NB4 (cell line): ENCODE measurements at regions not wholly inside any gene's neighbourhood (a gene's known extent, or its start where the extent isn't known, plus 50 kb on each side); places are given as distances from the start of the nearest gene placed in this dataset.

Experiments
- MYC ChIP-seq: IDR thresholded peaks from 2 replicates; pipeline ENCODE4 v1.6.1; 2011; ENCODE audit warnings: low read depth, low read length
- POLR2A ChIP-seq: IDR thresholded peaks from 2 replicates; pipeline ENCODE4 v1.6.1; 2011; ENCODE audit warnings: mild to moderate bottlenecking; ENCODE audit not compliant: insufficient read length; ENCODE audit errors: extremely low read depth
- TF ChIP-seq, protein P1 (sequence below): IDR thresholded peaks from one replicate; pipeline ENCODE4 v1.5.1; 2012; ENCODE audit warnings: low read depth, low read length
- TF ChIP-seq, protein P2 (sequence below): IDR thresholded peaks from 2 replicates; pipeline ENCODE4 v1.6.1; 2011; ENCODE audit warnings: low read depth, low read length

DNA sequence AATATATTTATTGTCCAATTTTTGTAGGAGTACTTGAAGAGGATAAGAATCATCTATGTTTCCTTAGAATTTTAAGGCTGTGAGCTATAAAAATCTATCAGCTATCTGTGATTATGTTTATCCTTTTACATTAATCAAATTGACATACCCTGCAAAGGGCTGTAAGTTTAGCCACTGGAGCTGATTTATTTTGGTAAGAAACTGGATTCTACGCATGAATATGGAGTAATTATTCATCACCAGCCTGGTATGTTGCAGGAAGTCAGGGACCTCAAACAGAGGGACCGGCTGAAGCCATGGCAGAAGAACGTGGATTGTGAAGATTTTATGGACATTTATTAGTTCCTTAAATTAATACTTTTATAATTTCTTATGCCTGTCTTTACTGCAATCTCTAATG is 696.9 kb downstream of the DNAJB9 start:
- TF ChIP-seq, protein P1, sequence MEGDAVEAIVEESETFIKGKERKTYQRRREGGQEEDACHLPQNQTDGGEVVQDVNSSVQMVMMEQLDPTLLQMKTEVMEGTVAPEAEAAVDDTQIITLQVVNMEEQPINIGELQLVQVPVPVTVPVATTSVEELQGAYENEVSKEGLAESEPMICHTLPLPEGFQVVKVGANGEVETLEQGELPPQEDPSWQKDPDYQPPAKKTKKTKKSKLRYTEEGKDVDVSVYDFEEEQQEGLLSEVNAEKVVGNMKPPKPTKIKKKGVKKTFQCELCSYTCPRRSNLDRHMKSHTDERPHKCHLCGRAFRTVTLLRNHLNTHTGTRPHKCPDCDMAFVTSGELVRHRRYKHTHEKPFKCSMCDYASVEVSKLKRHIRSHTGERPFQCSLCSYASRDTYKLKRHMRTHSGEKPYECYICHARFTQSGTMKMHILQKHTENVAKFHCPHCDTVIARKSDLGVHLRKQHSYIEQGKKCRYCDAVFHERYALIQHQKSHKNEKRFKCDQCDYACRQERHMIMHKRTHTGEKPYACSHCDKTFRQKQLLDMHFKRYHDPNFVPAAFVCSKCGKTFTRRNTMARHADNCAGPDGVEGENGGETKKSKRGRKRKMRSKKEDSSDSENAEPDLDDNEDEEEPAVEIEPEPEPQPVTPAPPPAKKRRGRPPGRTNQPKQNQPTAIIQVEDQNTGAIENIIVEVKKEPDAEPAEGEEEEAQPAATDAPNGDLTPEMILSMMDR: no peak
- no peak for TF ChIP-seq POLR2A
- TF ChIP-seq, protein P2, sequence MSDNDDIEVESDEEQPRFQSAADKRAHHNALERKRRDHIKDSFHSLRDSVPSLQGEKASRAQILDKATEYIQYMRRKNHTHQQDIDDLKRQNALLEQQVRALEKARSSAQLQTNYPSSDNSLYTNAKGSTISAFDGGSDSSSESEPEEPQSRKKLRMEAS: no peak
- no peak for TF ChIP-seq MYC
